Adrenal gland (tissue), 9 donors: ENCODE measurements at regions not wholly inside any gene's neighbourhood (a gene's known extent, or its start where the extent isn't known, plus 50 kb on each side); places are given as distances from the start of the nearest gene placed in this dataset.

ENCODE experiments used
- DNase-seq, 7 donors: peaks; one replicate each; pipeline ENCODE4 v3.0.0-alpha.2; 2019 to 2020
- H3K27ac ChIP-seq, 5 donors: fragments of 200-600 bp; sonication (generic) in 4 of 5; 1 replicate in 3 of 5; 2 replicates in 2 of 5; pipeline versions ENCODE4 v1.5.1 to v1.8.0; 2016 to 2020; ENCODE audit warnings: mild to moderate bottlenecking in 1 of 5
- H3K27me3 ChIP-seq: fragments of 200-600 bp; 2 replicates; pipeline ENCODE4 v1.8.0; 2021
- H3K36me3 ChIP-seq, 2 donors: fragments of 200-600 bp; replicated peaks in 1 of 2; 1 replicate in 1 of 2; 2 replicates in 1 of 2; pipeline versions ENCODE4 v1.5.1 to v1.8.0; 2018 to 2022
- H3K4me1 ChIP-seq, 2 donors: fragments of 200-600 bp; replicated peaks in 1 of 2; 1 replicate in 1 of 2; 2 replicates in 1 of 2; pipeline versions ENCODE4 v1.5.1 to v1.8.0; 2018 to 2021
- H3K4me3 ChIP-seq, 4 donors: fragments of 200-600 bp; sonication (generic) in 3 of 4; one replicate each; pipeline ENCODE4 v1.5.1; 2016 to 2018
- H3K9me3 ChIP-seq, 3 donors: fragments of 200-600 bp; sonication (generic) in 1 of 3; replicated peaks in 1 of 3; 1 replicate in 2 of 3; 2 replicates in 1 of 3; pipeline versions ENCODE4 v1.5.1 to v1.8.0; 2016 to 2021
- CTCF ChIP-seq, 6 experiments: fragments of 450-650 bp in 4 of 6; fragments of 200-600 bp in 2 of 6; sonication (generic) in 1 of 6; IDR thresholded peaks; 1 replicate in 5 of 6; 2 replicates in 1 of 6; pipeline versions ENCODE4 v1.5.1 to v1.8.0; 2016 to 2021; ENCODE audit warnings: antibody characterized with exemption in 6 of 6, mild to moderate bottlenecking in 2 of 6, moderate library complexity in 1 of 6
- POLR2A ChIP-seq, 2 donors: fragments of 450-650 bp; IDR thresholded peaks; one replicate each; pipeline ENCODE4 v1.6.1; 2017; ENCODE audit warnings: antibody characterized with exemption in 2 of 2, mild to moderate bottlenecking in 2 of 2, moderate library complexity in 1 of 2
- WGBS, 4 donors: extraction: QIAGEN DNeasy Blood & Tissue Kit in 2 of 4; methylation state at CpG; one replicate each; pipeline versions ENCODE4 v1.1.5 to v1.1.7; 2013 to 2017; 5-methylcytosine and 5-hydroxymethylcytosine counted together
- intact Hi-C, 2 donors: fragments of 100-400 bp; cut with DNase I; formaldehyde crosslinking; loops; one replicate each; pipeline versions ENCODE4 v1.14.1 to v1.15.0; 2022 to 2023
- donor health status: healthy with polysubstance abuse.
- donor health status: Bipolar disorder and iron deficiency.
- donor health status: DM: yes; HTN: yes; CAD: no.
- donor health status: DM: no; HTN: no; CAD: no.
- donor health status: DM: no; HTN: no; CAD: no.

- Histone ChIP-seq H3K36me3 (no peaks in the 10 kb centered on the region), H3K27ac (no peak overlapping the region), H3K27me3 (peaks cover 8% of the 10 kb centered on the region), H3K4me3 (no peak overlapping the region), H3K4me1 (no peaks in the 10 kb centered on the region), H3K9me3 (no peaks in the 10 kb centered on the region)
- TF ChIP-seq POLR2A (IDR thresholded peaks at IDR 0.05) (no peak), CTCF (IDR thresholded peaks at IDR 0.05) (no peak)
- 59 to 63% (median 60%) methylated on average over 9 to 19 of the region's 19 CpGs for whole genome bisulfite sequencing, 4 donors
- intact Hi-C loops, result no loop called here
- no peak for DNase-seq
Observed at GRCh38 chr17:79524213-79525187, 86.4 kb downstream of the RBFOX3 start.

- no peak for DNase-seq
- no peak overlapping the region for H3K27ac ChIP-seq
- WGBS, 4 donors, result 68 to 77% (median 74%) methylated on average over 6 of the region's 6 CpGs
- no peaks in the 10 kb centered on the region for H3K36me3 ChIP-seq
- intact Hi-C loops, result no loop called here
- H3K9me3 ChIP-seq, result no peaks in the 10 kb centered on the region
- no peaks in the 10 kb centered on the region for H3K4me1 ChIP-seq
- H3K4me3 ChIP-seq, result no peak overlapping the region
- peaks cover 13% of the 10 kb centered on the region for H3K27me3 ChIP-seq
- TF ChIP-seq POLR2A (IDR thresholded peaks at IDR 0.05) (no peak), CTCF (IDR thresholded peaks at IDR 0.05) (no peak)
Observed at GRCh38 chr17:79522414-79522813, 88.4 kb downstream of the RBFOX3 start.

GRCh38 chr17:79521225-79521624, 89.6 kb downstream of the RBFOX3 start:
- Histone ChIP-seq H3K27ac (no peak overlapping the region), H3K9me3 (no peaks in the 10 kb centered on the region), H3K27me3 (peaks cover 13% of the 10 kb centered on the region), H3K4me1 (no peaks in the 10 kb centered on the region), H3K36me3 (no peaks in the 10 kb centered on the region), H3K4me3 (no peak overlapping the region)
- TF ChIP-seq POLR2A (IDR thresholded peaks at IDR 0.05), result no peak
- intact Hi-C loops, result no loop called here
- 69 to 82% (median 75%) methylated on average over 4 of the region's 4 CpGs for WGBS, 4 donors
- no peak for DNase-seq

GRCh38 chr17:79520167-79521165, 90.4 kb downstream of the RBFOX3 start:
- Histone ChIP-seq H3K27me3 (peaks cover 13% of the 10 kb centered on the region), H3K4me1 (no peaks in the 10 kb centered on the region), H3K27ac (no peak overlapping the region), H3K4me3 (no peak overlapping the region), H3K9me3 (no peaks in the 10 kb centered on the region), H3K36me3 (no peaks in the 10 kb centered on the region)
- no peak for DNase-seq
- TF ChIP-seq CTCF (IDR thresholded peaks at IDR 0.05) (no peak), POLR2A (IDR thresholded peaks at IDR 0.05) (no peak)
- intact Hi-C loops, result no loop called here
- WGBS, 4 donors, result 73 to 83% (median 76%) methylated on average over 8 to 39 of the region's 39 CpGs
